NCI-H1930 (cell line): ENCODE measurements at regions not wholly inside any gene's neighbourhood (a gene's known extent, or its start where the extent isn't known, plus 50 kb on each side); places are given as distances from the start of the nearest gene placed in this dataset.

Experiments used
- DNase-seq, 2 experiments: peaks; one replicate each; lab custom pipeline; 2025; lab: John Stamatoyannopoulos, UW

DNA sequence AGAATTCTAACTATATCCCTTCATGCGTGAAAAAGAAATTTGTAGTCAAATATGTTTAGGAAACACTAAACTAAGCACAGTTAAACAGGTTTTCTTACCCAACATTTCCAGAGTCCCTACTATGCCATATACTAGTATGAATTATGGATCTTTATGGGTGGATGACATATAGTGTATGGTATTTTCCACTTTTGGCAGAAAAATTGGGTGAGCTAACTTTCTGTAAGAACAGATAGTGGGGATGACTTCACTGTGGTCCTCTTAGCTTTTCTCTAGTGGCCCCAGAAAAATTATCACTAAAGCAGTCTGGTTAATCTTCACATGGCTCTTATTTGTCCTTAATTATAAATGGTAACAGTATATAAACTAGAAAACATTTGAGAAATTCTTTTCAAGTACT is 240.0 kb upstream of the GULP1 start:
- no peak for DNase-seq

- DNase-seq, result no peak
Observed at GRCh38 chr2:188065386-188065785, 226.3 kb upstream of the GULP1 start.

DNA sequence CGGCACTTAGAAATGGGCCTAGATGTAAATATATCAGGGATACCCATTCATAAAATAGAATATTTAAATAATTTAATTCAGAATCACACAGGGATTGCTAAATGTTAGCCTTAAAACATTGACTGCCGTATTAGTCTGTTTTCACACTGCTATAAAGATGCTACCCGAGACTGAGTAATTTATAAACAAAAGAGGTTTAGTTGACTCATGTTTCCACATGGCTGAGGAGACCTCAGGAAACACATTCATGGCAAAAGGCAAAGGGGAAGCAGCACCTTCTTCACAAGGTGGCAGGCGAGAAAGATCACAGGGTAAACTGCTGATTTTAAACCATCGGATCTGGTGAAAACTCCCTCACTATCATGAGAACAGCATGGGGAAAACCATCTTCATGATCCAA is 223.6 kb upstream of the GULP1 start:
- no peak for DNase-seq

DNA sequence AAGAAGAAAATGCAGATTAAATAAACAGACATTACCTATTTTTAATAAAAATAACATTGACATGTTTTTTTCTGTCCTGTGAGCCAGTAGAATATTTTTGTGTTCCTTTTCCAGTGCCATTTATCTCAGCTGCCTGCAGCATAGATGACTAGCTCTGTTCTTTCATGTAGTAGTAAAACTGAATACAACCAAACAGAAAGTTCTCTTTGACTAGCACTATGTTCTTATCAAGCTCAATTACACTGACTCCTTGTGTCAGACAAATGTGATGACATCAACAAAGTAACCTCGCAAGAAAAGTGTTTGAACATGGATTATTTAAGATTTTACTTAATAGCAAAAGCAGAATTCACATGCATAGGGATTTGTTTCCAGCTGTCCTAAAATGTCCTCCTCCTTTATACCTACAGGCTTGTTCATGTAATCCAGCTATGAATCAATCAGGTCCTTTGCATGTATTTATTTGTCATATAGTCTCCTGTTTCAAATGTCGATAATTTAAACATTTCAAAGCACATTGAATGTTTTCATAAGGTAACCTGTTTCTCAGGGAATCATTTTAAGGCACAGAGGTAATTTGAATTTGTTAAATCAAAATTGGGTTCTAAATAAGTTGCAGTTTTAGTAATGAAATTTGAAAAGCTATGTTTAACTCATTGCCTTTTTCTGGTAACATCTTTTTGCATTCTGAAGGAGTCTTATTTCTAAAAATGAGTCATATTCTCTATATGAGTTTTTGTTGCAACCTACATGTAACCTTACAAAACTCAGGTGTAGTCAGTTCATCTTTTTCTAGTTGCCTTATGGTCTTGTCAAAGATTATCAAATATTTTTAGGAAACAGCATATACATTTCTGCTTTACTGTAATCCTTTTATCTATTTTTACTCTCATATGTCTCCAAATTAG is 215.3 kb upstream of the GULP1 start:
- no peak for DNase-seq

DNA sequence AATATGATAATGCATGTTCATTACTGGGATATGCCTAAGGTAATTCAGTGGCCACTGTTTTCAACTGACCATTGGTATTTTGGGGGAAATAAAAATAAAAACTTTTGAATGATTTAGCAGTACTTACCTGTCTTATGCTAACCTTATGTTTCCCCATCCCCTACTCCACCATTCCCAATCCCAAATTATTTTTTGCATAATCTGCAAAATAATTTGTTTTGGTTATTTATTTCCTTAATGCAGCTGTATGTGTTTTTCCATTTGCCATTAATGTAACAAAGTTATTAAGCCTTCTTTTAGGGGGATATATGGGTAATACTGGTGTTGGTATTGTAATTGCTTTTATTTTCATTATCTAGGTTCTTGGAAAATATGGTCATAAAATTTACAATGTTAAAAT is 213.9 kb upstream of the GULP1 start:
- DNase-seq, result no peak

GRCh38 chr2:188078534-188078933 is 213.1 kb upstream of the GULP1 start:
- DNase-seq, result no peak

- DNase-seq, result no peak
Observed at GRCh38 chr2:188079196-188079595, 212.5 kb upstream of the GULP1 start.

GRCh38 chr2:188085421-188085820 is 206.3 kb upstream of the GULP1 start:
- DNase-seq, result no peak

GRCh38 chr2:188089901-188090300 is 201.8 kb upstream of the GULP1 start:
- DNase-seq, result no peak

DNA sequence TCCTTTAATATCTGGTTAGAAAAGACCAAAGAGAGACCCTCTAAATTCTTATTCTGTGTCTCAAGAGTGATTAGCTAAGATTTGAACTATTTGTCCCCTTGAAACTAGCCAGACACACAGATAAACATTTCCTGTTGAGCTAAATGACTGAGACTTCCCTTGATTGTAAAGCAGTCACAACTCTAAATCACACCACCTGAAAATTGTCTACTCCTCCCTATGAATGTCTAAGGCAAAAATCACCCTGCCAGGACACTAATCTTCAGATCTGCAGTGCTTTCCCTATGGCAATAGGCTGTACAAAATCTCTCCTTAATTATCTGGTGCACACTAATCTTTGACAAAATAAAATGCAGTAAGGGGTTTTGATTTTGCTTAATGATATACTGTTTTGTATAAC is 200.5 kb upstream of the GULP1 start:
- DNase-seq, result no peak

DNA sequence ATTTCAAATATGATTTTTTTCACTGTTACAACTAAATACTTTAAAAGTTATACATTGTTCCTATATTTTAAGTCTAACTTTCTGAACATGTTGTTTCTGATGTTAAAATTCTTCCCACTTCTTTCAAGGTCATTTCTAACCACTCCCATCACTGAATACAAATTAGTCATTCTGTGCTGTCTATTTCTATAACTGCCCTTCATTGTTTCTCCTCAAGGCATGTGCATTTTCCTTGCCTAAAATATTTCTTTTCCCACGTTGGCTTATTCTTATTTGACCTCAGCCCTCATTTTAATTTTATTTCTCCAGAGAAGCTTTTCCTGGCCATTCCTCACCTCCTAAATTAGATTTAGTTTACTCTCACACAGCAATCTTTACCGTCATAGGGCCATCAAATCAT is 198.9 kb upstream of the GULP1 start:
- DNase-seq, result no peak

DNA sequence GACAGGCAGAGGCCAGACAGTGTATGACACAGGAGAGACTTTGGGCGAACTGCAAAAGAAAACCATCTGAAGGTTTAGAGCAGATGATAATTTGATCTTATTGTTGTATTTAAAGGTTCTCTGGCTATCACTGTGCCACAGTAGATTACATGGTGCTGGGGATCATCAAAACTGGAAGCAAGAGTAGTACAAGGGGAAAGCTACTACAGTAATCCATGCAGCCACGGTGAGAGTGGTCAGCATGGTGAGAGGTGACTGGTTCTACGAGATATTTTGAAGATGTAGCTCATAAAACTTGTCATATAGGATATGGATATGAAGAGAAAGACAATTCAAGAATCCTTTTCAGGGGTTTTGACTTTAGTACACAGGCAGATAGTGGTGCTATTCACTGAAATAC is 194.8 kb upstream of the GULP1 start:
- DNase-seq, result no peak

GRCh38 chr2:188102881-188103280 is 188.8 kb upstream of the GULP1 start:
- no peak for DNase-seq

- DNase-seq, result no peak
Observed at GRCh38 chr2:188114014-188114413, 177.7 kb upstream of the GULP1 start.

DNA sequence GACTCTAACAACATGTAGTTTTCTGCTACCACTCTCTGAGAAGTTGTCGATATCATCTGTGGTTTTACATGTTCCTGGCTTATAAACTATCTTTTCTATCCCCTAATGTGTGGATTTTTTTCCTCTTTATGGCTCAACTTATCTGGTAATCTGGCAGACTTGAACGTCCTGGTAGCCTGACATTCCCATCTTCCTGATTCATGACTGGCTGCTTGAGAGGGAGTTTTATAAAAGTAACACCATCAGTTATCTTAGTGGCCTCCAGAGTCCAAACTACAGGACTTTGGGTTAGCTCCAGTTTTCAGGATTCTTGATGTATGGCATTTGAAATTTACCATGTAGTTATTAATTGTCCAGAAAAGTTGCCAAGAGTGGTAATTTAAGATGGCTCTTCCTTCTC is 174.0 kb upstream of the GULP1 start:
- no peak for DNase-seq

- no peak for DNase-seq
Observed at GRCh38 chr2:188118431-188118830, 173.2 kb upstream of the GULP1 start.

DNA sequence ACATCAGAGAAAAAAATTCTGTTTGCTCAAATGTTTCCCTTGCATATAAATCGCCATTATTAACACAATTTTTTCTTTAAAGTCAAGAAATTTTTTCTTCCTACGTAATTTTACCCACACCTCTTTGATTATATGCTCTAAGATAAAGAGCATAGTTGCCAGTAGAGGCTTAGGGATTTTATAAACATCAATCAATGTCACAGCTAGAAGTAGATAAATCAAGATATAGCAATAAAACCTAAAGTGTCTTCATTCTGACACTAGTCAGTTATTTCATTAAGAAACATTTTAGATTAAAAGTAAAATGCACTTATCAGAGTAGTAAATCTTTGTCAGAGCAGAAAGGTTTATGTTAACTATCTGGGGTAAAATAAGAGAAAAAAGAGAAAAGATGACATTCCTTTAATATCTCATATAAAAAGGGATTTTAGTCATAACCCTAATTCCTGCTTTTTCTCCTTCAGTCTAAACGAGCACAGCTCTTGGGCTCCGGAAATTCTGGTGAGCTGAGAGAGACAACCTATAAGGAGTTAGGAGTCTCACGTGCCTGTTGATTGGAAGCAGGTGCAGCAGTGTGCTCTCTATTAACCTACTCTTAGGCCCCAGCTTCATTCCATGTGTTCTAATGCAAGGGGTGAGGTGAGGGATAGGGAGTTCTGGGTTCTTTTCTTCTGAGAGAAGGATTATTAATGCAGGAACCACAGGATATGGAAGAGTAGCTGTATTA is 172.4 kb upstream of the GULP1 start:
- DNase-seq, result no peak

DNA sequence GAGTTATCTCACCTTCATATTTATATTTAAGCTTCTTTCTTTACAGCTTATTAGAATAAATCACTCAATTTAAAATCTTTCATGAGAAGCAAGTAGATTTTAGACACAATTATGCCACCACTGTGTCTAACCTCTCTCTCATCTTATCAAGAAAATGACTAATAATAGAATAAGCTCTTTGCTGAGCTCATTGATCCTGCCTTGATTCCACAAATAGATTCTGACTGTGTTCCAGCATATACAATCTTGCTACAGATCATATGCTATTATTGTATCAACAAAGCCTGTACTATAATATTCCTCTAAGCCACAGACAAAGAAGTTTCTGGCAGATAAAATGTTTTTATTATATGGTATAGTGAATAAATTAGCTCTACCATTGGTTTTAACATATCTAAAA is 168.7 kb upstream of the GULP1 start:
- no peak for DNase-seq

DNA sequence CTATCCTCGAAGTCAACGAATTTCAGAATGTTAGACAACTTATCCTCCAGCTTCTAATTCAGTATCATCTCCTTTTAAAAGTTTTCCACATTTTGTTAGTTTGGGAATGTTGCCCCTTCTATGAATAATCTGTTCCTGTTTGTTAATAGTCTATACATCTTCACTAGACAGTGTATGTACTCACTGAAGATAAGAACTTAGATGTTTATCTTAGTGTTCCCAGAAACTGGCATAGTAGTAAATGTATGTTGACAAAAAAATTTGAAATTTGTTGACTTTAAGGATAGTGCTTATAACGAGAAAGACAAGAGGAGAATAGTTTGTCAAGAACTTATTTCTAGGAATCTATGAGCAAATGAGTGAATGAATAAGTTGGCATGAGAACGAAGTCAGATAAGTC is 162.0 kb upstream of the GULP1 start:
- no peak for DNase-seq

DNA sequence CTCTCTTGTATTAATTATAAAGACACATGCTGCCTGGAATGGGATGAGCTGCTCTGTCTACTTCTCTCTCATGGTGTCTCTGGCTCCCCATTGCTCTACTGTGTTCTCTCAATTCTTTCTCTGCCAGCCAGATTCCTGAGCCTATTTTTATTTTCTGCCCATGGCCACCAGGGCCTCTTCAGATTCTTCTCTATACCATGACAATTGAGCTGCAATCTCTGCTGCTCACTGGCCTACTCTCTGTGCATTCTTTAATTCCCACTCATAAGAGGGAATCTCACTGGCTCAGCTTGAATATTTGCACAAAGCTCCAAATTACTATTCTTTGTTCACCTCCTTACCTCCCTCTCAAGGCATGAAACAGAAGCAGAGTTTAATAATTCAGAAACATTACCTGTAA is 161.4 kb upstream of the GULP1 start:
- no peak for DNase-seq

GRCh38 chr2:188131281-188131680 is 160.4 kb upstream of the GULP1 start:
- no peak for DNase-seq

DNA sequence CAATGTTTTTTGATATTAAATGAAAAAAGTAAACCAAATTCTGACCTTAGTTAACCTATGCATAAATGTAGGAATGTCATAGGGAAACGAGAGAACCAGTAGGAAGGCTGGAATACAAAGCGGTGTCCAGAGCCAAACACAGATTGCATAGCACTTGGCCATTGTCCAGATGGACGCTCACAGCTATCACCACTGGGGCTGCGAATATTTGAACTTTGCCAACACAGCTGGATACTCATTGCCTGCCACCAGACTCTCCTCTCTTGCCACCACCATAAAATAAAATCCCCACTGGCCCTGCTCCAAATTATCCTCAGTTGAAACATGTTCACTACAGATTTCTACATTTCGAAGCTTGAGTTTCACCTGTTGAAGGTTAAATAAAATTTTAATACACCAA is 159.3 kb upstream of the GULP1 start:
- no peak for DNase-seq

GRCh38 chr2:188134241-188134640 is 157.4 kb upstream of the GULP1 start:
- DNase-seq, result no peak

GRCh38 chr2:188138313-188138712 is 153.4 kb upstream of the GULP1 start:
- DNase-seq, result no peak
